Right cardiac atrium (tissue), 5 donors: ENCODE measurements at regions not wholly inside any gene's neighbourhood (a gene's known extent, or its start where the extent isn't known, plus 50 kb on each side); places are given as distances from the start of the nearest gene placed in this dataset.
"Not testable (repeated sequence)": the region's sequence is repeated elsewhere in the genome, so short reads cannot be mapped to it uniquely, and the experiment has no call there.

Experiments
- ATAC-seq, 2 donors: fragments of 200-7000 bp; cut with Tn5 transposase; one replicate each; pipeline versions ENCODE4 v1.8.0 to v1.9.1; 2020; ENCODE audit warnings: moderate library complexity in 2 of 2, mild to moderate bottlenecking in 1 of 2
- DNase-seq, 3 donors: peaks; one replicate each; pipeline ENCODE4 v3.0.0-alpha.2; 2020
- H3K27ac ChIP-seq: one replicate; pipeline ENCODE4 v1.5.1; 2013; ENCODE audit warnings: mild to moderate bottlenecking, low read length, control low read depth, moderate library complexity
- H3K27me3 ChIP-seq: one replicate; pipeline ENCODE4 v1.6.1; 2013; ENCODE audit not compliant: control insufficient read depth, insufficient read depth
- H3K4me1 ChIP-seq: one replicate; pipeline ENCODE4 v1.6.1; 2013; ENCODE audit warnings: low read length; ENCODE audit not compliant: control insufficient read depth, insufficient read depth
- H3K4me3 ChIP-seq: one replicate; pipeline ENCODE4 v1.5.1; 2013; ENCODE audit warnings: low read length, control low read depth
- H3K9me3 ChIP-seq: one replicate; pipeline ENCODE4 v1.6.1; 2013; ENCODE audit warnings: low read length; ENCODE audit not compliant: control insufficient read depth
- WGBS: extraction: QIAGEN DNeasy Blood & Tissue Kit; methylation state at CpG from one replicate; pipeline ENCODE4 v1.1.7; 2013; 5-methylcytosine and 5-hydroxymethylcytosine counted together
- intact Hi-C, 4 donors: fragments of 100-400 bp; cut with DNase I; formaldehyde crosslinking; loops; one replicate each; pipeline versions ENCODE4 v1.11.0 to v1.14.0; 2022 to 2023
- donor health status: healthy with polysubstance abuse.
- donor health status: DM: no; HTN: yes; CAD: no.
- donor health status: DM: no; HTN: no; CAD: no.
- donor health status: DM: no; HTN: yes; CAD: no; lungs with severe emphysema.
- donor health status: DM: yes; HTN: yes; CAD: no.

DNA sequence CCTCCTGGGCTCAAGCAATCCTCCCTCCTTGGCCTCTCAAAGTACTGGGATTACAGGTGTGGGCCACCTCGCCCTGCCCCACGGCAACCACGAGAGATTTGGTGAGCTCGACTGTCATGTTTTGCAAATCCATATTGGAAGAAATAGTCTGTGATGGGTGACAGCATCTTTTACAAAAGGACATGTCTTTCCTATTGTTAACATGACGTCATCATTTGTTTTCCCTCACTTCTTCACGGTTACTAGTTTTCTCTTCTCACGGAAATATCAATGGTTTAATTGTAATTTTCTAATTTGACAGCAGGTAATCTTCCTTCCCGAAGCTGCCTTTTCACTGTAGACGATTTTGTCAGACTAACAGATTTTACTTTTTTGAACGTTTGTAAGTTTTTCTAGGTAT lies 110.8 kb upstream of the GREM2 start:
- DNase-seq (no peak), ATAC-seq (no peak)
- H3K4me1 ChIP-seq: no peaks in the 10 kb centered on the region
- intact Hi-C loops: no loop called here
- no peaks in the 10 kb centered on the region for H3K9me3 ChIP-seq
- no peak overlapping the region for H3K27ac ChIP-seq
- H3K4me3 ChIP-seq: no peak overlapping the region
- 80% methylated on average over 10 of the region's 10 CpGs for whole genome bisulfite sequencing
- no peaks in the 10 kb centered on the region for H3K27me3 ChIP-seq

DNA sequence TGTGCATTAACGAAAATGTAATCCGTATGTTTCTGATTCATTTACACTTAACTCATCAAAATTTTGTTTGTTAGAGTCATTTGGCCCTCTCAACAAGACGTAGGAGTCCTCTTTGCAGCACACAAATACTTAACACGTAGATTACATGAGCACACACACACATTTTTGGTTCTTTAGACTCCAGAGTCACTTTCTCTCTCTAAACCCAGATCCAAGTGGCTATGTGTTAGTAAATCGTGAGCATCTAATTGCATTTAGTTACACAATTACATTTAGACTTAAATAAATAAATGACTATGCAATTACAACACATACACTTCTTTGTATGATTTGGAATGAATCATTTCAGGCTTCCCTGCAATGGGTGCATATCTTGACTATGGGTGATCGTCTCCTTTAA lies 109.0 kb upstream of the GREM2 start:
- ATAC-seq (no peak), DNase-seq (no peak)
- Histone ChIP-seq H3K27me3 (no peaks in the 10 kb centered on the region), H3K27ac (no peak overlapping the region), H3K9me3 (no peaks in the 10 kb centered on the region), H3K4me1 (no peaks in the 10 kb centered on the region), H3K4me3 (no peak overlapping the region)
- intact Hi-C loops: no loop called here
- 69% methylated on average over 6 of the region's 6 CpGs for WGBS

DNA sequence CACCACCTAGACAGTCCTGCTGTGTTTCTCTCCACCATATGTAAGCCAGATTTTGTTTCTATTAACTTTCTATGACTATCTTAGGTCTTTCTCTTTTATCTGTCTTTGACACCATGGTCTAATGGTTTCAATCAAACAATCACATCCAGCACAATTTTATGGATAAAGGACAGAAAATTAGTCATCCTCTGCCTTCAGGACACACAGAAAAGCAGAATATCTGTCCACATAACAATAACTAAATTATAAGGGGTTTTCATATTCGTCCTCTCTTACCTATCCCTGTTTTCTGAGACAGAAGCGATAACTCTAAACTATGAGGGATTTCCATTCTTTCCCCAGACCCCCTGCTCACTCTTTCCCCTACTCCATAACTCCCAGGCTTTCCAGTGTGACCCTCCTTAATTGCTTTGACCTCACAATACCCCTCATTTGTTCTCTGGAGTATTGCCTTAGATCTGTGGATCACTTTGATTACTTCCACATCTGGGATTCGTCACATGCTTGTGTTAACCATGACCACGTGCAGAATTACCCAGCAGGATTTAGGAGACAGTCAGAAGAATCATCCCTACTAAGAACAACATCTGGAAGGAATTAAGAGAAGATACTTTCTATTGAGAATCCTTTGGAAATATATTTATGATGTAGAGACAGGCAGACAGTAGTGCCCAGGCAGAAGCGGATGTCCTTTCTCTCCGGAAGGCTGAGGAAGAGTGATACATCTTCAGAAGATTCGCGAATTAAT lies 108.2 kb upstream of the GREM2 start:
- no peaks in the 10 kb centered on the region for H3K27me3 ChIP-seq
- no peak overlapping the region for H3K27ac ChIP-seq
- intact Hi-C loops: no loop called here
- ATAC-seq: no peak
- DNase-seq: no peak
- no peaks in the 10 kb centered on the region for H3K9me3 ChIP-seq
- no peak overlapping the region for H3K4me3 ChIP-seq
- WGBS: 65% methylated on average over 8 of the region's 8 CpGs
- no peaks in the 10 kb centered on the region for H3K4me1 ChIP-seq

DNA sequence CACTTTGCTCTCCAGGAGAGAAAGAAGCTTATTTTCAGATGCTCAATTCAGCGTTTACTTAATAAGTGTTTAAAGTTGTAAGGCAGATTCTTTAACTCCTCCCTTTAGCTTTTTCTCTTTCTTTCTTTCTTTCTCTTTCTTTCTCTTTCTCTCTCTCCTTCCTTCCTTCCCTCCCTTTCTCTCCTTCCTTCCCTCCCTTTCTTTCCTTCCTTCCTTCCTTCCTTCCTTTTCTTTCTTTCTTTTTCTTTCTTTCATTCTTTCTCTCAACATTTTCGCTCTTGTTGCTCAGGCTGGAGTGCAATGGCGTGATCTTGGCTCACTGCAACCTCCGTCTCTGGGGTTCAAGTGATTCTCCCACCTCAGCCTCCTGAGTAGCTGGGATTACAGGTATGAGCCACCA lies 104.6 kb upstream of the GREM2 start:
- H3K4me1 ChIP-seq, H3K4me3 ChIP-seq, ATAC-seq, H3K27ac ChIP-seq, DNase-seq, H3K9me3 ChIP-seq, intact Hi-C loops, H3K27me3 ChIP-seq: not testable (repeated sequence)
- WGBS: 86% methylated on average over 4 of the region's 4 CpGs

DNA sequence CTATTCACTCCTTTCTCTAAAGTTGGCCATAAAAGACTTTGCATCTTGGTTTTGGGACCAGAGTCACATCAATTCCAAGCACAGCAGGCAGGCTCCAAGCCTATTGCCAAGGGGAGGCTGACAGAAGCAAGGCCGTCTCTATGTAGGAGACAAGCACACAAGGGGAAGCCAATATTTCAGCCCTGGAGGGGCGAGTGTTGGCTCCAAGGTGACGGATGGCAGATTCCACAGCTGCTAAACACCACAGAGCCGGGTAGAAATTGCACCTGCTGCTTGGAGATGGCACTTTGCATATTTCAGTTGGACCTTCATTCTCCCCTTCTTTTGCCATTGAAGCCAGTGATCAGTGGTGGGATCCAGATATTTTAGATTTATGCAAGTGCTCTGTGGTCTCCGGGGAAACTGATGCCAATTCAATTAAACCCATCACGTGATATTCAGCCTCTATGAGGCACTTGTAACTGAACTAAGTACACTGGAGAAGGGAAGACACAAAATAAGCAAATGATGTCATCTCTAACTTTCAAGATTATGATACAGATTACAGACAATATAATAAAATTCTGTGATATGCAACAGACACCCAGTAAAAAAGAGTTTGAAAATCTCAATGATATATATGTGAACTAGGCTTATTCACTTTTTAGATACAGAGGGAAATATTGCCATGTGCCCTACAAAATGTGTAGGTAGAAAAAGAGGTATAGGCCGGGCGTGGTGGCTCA lies 102.8 kb upstream of the GREM2 start:
- Histone ChIP-seq H3K4me1 (no peaks in the 10 kb centered on the region), H3K27me3 (no peaks in the 10 kb centered on the region), H3K27ac (no peak overlapping the region), H3K4me3 (no peak overlapping the region), H3K9me3 (no peaks in the 10 kb centered on the region)
- ATAC-seq (no peak), DNase-seq (no peak)
- WGBS: 79% methylated on average over 8 of the region's 8 CpGs
- intact Hi-C loops: no loop called here

DNA sequence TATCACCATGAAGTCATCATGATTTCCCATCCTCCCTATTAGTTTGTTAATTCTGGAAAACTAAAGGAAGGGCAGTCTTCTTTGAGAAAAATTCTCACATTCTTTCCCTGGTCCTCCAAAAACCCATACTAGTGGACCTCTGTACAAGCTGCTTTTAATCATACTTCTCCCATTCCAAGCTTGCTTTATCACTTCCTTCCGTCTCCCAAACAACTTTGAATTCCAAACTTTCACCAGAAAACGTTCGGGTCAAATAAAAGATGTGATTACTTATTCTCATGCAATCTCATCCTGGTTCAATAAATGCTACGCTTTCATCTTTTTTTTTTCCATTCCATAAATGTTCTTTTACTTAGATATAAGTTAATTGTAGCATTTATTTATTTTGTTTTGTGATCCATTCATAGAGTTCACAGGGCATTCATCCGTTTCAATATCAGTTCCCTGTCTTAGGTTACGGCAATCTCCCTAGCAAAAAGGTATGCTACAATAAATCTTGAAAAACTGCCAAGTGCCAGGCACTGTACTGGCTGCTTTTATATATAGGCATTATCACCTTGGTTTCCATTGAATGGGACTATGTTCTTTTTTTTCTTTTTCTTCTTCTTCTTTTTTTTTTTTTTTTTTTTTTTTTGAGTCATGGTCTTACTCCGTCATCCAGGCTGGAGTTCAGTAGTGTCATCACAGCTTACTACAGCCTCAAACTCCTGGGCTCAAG lies 100.2 kb upstream of the GREM2 start:
- no peak overlapping the region for H3K4me3 ChIP-seq
- H3K4me1 ChIP-seq: no peaks in the 10 kb centered on the region
- no peak overlapping the region for H3K27ac ChIP-seq
- DNase-seq (no peak), ATAC-seq (no peak)
- intact Hi-C loops: no loop called here
- 75% methylated on average over 7 of the region's 7 CpGs for WGBS
- H3K27me3 ChIP-seq: no peaks in the 10 kb centered on the region
- no peaks in the 10 kb centered on the region for H3K9me3 ChIP-seq

DNA sequence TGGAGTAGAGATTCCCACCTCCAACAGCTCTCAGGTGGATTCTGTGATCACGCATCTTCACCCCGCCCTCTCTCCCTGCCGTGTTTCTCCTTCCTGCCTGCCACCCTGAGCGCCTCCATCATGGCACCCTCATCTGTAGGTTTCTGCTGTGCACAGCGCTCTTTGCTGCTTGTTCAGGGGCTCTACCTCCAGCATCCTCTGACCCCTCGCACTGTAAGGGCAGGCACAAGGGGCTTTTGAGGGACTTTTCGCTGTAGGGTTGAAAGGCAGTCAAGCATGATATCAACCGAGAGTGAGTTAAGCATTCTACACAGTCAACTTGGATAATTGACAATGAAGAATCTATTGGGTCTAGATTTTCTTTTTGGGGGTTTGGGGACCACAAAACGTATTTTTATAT lies 99.1 kb upstream of the GREM2 start:
- H3K27me3 ChIP-seq: no peaks in the 10 kb centered on the region
- DNase-seq (no peak), ATAC-seq (no peak)
- 82% methylated on average over 9 of the region's 9 CpGs for WGBS
- H3K4me1 ChIP-seq: no peaks in the 10 kb centered on the region
- no peak overlapping the region for H3K27ac ChIP-seq
- intact Hi-C loops: no loop called here
- H3K9me3 ChIP-seq: no peaks in the 10 kb centered on the region
- H3K4me3 ChIP-seq: no peak overlapping the region

DNA sequence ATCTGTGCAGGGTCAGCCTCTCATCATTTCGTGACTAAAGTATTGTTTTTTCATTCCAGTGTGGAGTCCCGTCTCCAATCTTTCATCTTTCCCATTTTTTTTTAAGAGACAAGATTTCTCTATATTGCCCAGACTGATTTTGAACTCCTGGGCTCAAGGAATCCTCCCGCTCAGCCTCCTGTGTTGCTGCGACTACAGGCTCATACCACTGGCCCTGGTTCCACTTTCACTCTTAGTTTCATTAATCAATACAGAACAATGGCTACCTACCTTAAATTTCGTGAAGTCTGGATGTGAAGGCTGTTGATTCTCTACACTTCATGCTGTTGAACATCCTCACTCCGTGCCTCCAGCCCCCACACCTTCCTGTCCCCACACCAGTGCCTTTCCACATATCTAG lies 97.7 kb upstream of the GREM2 start:
- ATAC-seq: no peak
- 68% methylated on average over 6 of the region's 6 CpGs for WGBS
- H3K4me1 ChIP-seq: no peaks in the 10 kb centered on the region

DNA sequence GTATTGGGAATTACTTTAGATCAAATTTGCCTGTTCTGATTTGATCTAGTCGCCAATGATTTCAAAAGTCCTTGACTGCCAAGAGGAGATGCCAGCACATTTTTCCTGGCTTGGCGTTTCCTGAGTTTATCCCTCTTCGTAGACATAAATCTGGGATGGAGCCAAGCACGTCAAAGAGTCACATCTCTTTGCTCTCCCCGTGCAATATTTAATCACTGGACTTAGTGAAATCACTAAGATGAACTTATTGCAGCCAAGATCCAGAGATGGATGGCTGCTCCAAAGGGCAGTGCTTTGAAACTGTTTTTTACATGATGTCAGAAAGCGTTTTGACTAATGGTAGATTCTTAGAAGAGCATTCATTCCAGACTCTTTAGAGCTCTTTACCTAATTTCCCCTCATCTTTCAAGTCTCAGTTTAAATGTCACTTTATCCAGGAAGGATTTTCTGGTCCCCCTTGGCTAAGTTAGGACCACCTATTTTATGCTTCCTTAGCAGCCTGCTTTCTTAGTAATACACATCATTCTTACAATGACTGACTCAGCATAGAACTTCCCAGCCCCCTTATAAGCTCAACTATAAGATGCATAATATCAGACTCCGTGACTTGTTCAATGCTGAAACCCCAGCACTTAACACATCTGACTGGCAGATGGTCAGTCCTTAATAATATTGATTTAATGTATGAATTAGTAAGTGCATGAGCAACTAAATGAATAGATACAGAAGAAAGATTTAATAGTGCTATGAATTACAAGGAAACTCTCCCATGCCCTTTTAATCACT lies 94.4 kb upstream of the GREM2 start:
- 37% methylated on average over 7 of the region's 7 CpGs for WGBS
- no peaks in the 10 kb centered on the region for H3K4me1 ChIP-seq
- ATAC-seq: no peak

More for the DNA sequence above, 97.7 kb upstream of the GREM2 start:
- no peak overlapping the region for H3K27ac ChIP-seq
- intact Hi-C loops: no loop called here
- H3K9me3 ChIP-seq: no peaks in the 10 kb centered on the region
- no peak for DNase-seq
- no peaks in the 10 kb centered on the region for H3K27me3 ChIP-seq
- no peak overlapping the region for H3K4me3 ChIP-seq

DNA sequence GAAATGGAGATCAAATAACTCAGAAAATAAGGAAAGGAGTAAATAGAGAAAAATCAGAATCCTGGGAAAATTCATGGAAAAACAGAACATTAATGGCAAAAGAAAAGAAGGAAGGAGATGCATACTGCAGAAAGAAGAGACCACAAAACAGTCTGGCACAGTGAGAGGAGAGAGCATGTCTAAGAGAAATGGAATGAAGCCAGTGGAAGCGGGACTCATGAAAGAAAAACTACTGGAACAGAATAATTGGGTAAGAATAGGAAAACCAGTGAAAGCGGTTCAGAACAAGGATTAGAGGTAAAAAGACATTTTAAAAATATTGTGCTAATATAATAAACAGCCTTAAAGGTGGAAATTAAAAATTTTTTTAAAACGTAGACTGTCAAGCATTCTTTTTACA lies 93.6 kb upstream of the GREM2 start:
- no peaks in the 10 kb centered on the region for H3K4me1 ChIP-seq
- no peaks in the 10 kb centered on the region for H3K27me3 ChIP-seq
- H3K9me3 ChIP-seq: no peaks in the 10 kb centered on the region
- intact Hi-C loops: no loop called here
- DNase-seq (no peak), ATAC-seq (no peak)
- H3K27ac ChIP-seq: no peak overlapping the region
- H3K4me3 ChIP-seq: no peak overlapping the region
- 62% methylated on average over 3 of the region's 3 CpGs for WGBS

More for the DNA sequence above, 94.4 kb upstream of the GREM2 start:
- no peak for DNase-seq
- Histone ChIP-seq H3K9me3 (no peaks in the 10 kb centered on the region), H3K27me3 (no peaks in the 10 kb centered on the region), H3K27ac (no peak overlapping the region), H3K4me3 (no peak overlapping the region)
- intact Hi-C loops: no loop called here

DNA sequence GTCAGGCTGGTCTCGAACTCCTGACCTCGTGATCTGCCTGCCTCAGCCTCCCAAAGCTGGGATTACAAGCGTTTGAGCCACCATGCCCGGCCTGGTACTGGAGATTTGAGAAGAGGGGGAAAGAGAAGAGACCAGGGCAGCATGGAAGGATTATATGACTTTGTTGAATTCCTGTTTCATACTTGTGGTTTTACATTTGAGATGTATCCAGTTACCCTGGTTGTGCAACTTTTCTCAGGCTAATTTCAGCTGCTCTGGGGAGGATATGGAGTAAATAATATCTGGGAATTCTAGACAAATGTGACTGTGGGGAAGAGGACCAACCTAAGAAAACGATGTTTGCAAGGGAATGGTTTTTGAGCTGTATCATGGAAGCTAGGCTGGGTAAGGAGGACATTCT lies 89.5 kb upstream of the GREM2 start:
- Histone ChIP-seq H3K27ac (no peak overlapping the region), H3K27me3 (no peaks in the 10 kb centered on the region), H3K4me1 (no peaks in the 10 kb centered on the region), H3K9me3 (no peaks in the 10 kb centered on the region), H3K4me3 (no peak overlapping the region)
- DNase-seq: no peak
- ATAC-seq: no peak
- 74% methylated on average over 5 of the region's 5 CpGs for WGBS
- intact Hi-C loops: no loop called here
